ENCODE measurements at regions not wholly inside any gene's neighbourhood (a gene's known extent, or its start where the extent isn't known, plus 50 kb on each side); places are given as distances from the start of the nearest gene placed in this dataset.

GRCh38 chr1:213761845-213762407 is 225.8 kb upstream of the PROX1 start:
- H3K27ac ChIP-seq: no peak overlapping the region
- ATAC-seq: no peak
- H3K4me1 ChIP-seq: no peaks in the 10 kb centered on the region
- intact Hi-C loops (cut with DNase I): no loop called here
- 67 to 81% (median 75%) methylated on average over 7 of the region's 7 CpGs for WGBS, 3 donors
- H3K36me3 ChIP-seq (ENCODE audit: insufficient read depth in 1 of 2, low read depth in 1 of 2): no peaks in the 10 kb centered on the region
- H3K4me3 ChIP-seq: no peak overlapping the region
- H3K27me3 ChIP-seq (ENCODE audit: insufficient read depth in 3 of 3, low read length in 2 of 3): no peaks in the 10 kb centered on the region
- TF ChIP-seq, protein P1, sequence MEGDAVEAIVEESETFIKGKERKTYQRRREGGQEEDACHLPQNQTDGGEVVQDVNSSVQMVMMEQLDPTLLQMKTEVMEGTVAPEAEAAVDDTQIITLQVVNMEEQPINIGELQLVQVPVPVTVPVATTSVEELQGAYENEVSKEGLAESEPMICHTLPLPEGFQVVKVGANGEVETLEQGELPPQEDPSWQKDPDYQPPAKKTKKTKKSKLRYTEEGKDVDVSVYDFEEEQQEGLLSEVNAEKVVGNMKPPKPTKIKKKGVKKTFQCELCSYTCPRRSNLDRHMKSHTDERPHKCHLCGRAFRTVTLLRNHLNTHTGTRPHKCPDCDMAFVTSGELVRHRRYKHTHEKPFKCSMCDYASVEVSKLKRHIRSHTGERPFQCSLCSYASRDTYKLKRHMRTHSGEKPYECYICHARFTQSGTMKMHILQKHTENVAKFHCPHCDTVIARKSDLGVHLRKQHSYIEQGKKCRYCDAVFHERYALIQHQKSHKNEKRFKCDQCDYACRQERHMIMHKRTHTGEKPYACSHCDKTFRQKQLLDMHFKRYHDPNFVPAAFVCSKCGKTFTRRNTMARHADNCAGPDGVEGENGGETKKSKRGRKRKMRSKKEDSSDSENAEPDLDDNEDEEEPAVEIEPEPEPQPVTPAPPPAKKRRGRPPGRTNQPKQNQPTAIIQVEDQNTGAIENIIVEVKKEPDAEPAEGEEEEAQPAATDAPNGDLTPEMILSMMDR (IDR thresholded peaks at IDR 0.05): no peak
- H3K9me3 ChIP-seq: no peaks in the 10 kb centered on the region
- DNase-seq: no peak

GRCh38 chr1:213767683-213768082 is 220.1 kb upstream of the PROX1 start:
- TF ChIP-seq, protein P1 (IDR thresholded peaks at IDR 0.05): no peak
- ATAC-seq: no peak
- intact Hi-C loops (cut with DNase I): no loop called here

DNA sequence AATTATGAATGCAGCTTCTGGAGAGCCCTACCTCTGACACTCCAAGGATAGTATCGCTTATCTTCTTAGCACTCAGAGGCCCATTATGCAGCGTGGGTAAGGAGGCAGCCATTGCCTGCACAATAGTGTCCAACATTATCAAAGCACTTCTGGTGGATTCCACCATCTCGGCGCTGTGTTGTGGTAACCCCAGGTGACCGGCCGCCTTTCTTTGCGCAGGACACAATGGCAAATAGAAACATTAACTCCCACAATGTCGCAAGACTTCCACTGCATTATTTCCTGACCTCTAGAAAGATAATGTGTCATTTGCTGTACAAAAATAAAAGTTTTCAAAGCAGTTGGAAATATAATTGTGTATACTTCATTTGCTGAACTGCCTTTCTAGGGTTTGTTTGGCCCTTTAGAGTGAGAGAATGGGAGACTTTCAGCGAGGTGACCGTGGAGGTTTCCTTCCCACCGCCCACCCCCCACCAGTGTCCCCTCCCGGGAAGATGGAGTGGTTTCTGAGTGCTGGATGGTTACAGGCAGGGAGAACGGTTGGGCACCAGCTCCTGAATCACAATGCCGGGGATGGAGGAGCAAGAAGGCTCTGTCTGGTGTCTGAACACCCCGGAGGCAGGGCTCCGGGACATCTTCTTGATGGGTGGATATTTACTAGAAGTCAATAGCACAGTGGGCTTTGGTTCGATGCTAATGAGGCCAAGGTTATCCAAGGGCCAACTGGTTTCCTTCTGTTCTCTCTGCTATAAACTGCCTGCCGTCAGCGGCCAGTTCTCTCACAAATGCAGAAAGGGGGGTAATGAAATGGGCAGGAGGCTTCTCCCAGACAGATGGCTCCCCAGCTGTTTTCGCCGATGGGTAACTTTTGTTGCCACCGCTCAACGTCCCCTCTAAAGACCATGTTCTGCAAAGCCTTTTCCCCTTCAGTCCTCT is 215.4 kb upstream of the PROX1 start:
- TF ChIP-seq, protein P1 (IDR thresholded peaks at IDR 0.05): no peak
- H3K27me3 ChIP-seq (ENCODE audit: insufficient read depth in 3 of 3, low read length in 2 of 3): no peaks in the 10 kb centered on the region
- no peaks in the 10 kb centered on the region for H3K36me3 ChIP-seq (ENCODE audit: insufficient read depth in 1 of 2, low read depth in 1 of 2)
- no peaks in the 10 kb centered on the region for H3K9me3 ChIP-seq
- ATAC-seq: no peak
- intact Hi-C loops (cut with DNase I): no loop called here
- H3K4me3 ChIP-seq: no peak overlapping the region
- H3K4me1 ChIP-seq: no peaks in the 10 kb centered on the region
- no peak for DNase-seq
- 57 to 62% (median 57%) methylated on average over 23 of the region's 23 CpGs for WGBS, 3 donors
- H3K27ac ChIP-seq: no peak overlapping the region

More at GRCh38 chr1:213767683-213768082, 220.1 kb upstream of the PROX1 start:
- Histone ChIP-seq H3K27ac (no peak overlapping the region), H3K9me3 (no peaks in the 10 kb centered on the region), H3K27me3 (ENCODE audit: insufficient read depth in 3 of 3, low read length in 2 of 3) (no peaks in the 10 kb centered on the region), H3K4me1 (no peaks in the 10 kb centered on the region), H3K36me3 (ENCODE audit: insufficient read depth in 1 of 2, low read depth in 1 of 2) (no peaks in the 10 kb centered on the region), H3K4me3 (no peak overlapping the region)
- 87 to 95% (median 90%) methylated on average over 4 of the region's 4 CpGs for WGBS, 3 donors
- no peak for DNase-seq

- Histone ChIP-seq H3K4me1 (no peaks in the 10 kb centered on the region), H3K27ac (no peak overlapping the region), H3K4me3 (no peak overlapping the region), H3K9me3 (no peaks in the 10 kb centered on the region), H3K36me3 (ENCODE audit: insufficient read depth in 1 of 2, low read depth in 1 of 2) (no peaks in the 10 kb centered on the region), H3K27me3 (ENCODE audit: insufficient read depth in 3 of 3, low read length in 2 of 3) (no peaks in the 10 kb centered on the region)
- no peak for ATAC-seq
- DNase-seq: no peak
- intact Hi-C loops (cut with DNase I): no loop called here
- WGBS, 3 donors: 87 to 97% (median 90%) methylated on average over 1 of the region's 1 CpG
- TF ChIP-seq, protein P1 (IDR thresholded peaks at IDR 0.05): no peak
Observed at GRCh38 chr1:213773975-213774374, 213.8 kb upstream of the PROX1 start.

Data from psoas muscle (tissue), 7 donors.